ENCODE measurements at regions not wholly inside any gene's neighbourhood (a gene's known extent, or its start where the extent isn't known, plus 50 kb on each side); places are given as distances from the start of the nearest gene placed in this dataset.

GRCh38 chr5:153099328-153099727 is 391.1 kb upstream of the GRIA1 start:
- DNase-seq (ENCODE audit: low read depth in 2 of 2) = no peak

- DNase-seq (ENCODE audit: low read depth in 2 of 2) = no peak
These were observed 389.0 kb upstream of the GRIA1 start for GRCh38 chr5:153101235-153102180.

GRCh38 chr5:153116916-153117315 is 373.6 kb upstream of the GRIA1 start:
- DNase-seq (ENCODE audit: low read depth in 2 of 2) = no peak

DNA sequence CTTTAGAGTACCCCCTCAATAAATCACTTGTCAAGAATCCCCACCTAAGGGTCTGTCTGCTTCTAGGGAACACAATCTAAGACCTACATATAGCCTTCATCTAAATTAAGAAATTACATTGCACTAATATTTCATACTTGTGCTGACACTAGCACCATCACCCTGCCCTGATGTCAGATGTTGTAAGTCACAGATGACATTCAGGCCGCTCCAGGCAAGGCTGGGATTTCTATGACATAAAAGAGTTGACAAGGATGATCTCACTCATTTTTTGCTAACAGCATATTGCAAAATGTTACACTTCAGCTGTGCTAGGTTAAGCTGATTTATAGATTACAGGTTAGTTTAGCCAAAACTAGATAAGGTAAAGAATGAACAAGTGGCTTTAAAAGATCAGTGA is 372.5 kb upstream of the GRIA1 start:
- DNase-seq (ENCODE audit: low read depth in 2 of 2) = no peak

DNA sequence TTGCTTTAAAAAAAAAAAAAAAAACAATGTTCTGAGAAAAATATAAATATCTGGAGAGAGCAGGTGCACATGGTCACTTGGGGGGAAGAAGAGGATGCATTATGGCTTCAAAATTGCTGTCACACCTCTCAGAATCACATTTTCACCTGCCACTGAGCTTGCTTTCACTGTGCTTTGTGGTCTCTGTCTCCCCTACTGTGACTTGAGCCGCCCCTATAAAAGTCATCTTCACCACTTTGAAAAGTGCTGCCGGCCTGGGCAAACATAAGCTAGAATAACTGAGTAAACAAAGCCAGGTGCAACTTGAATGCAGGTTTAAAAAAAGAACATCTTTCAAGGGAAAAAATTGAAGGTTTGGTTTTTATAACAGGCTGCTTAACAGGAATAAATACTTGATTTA is 368.1 kb upstream of the GRIA1 start:
- DNase-seq (ENCODE audit: low read depth in 2 of 2) = no peak

DNA sequence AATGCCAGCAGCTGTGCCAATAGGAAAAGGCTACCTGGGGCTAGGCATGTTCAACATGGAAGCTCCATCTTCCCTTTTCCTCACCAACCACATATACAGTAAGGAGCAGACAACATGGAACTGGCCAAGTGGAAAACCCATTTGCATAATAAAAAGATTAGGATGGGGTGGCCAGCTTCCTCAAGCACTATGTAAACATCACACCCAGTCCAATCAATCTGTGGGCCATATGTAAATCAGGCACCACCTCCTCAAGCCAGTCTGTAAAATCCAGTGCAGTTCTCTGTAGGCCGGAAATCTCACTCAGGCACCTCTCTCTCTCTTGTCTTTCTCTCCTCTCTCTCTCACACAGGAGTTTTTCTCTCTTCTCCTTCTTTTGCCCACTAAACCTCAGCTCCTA is 360.2 kb upstream of the GRIA1 start:
- no peak for DNase-seq (ENCODE audit: low read depth in 2 of 2)

- DNase-seq (ENCODE audit: low read depth in 2 of 2) = peak; percentile 0 to 2
These were observed 355.1 kb upstream of the GRIA1 start for GRCh38 chr5:153135411-153135810.

GRCh38 chr5:153136910-153137614 is 353.4 kb upstream of the GRIA1 start:
- no peak for DNase-seq (ENCODE audit: low read depth in 2 of 2)

DNA sequence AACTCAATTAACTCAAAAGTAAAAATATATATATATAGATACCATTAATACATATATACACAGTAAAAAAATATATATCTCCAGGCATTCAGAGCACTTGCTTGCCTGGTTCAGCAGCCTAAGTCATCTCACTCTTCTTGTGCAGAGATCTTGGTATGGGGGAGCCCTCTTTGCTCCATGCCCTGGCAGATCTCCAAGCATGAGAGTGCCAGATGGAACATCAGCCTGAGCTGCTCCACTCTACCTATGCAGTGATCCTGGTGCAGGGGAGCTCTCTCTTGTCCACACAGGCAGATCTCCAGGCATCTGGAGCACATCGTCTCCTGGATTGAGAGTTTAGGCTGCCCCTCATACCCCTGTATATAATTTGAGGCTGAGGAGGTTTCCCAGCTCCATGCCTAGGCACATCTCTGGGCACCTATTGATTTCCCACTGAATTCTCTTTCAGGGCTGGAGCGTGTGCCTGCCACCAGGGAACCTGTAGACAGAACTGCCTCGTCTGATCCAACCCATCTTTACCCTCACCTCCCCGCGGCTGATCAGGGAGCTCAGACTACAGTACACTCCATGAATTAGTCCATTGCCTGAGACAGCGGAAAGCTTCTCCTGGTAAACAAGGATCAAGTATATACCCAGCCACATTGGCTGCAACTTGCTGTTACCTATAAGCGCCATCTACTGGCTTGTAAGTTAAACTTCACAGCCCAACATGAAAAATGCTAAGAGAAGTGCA is 342.4 kb upstream of the GRIA1 start:
- peak; percentile 14 to 52 for DNase-seq (ENCODE audit: low read depth in 2 of 2)

DNA sequence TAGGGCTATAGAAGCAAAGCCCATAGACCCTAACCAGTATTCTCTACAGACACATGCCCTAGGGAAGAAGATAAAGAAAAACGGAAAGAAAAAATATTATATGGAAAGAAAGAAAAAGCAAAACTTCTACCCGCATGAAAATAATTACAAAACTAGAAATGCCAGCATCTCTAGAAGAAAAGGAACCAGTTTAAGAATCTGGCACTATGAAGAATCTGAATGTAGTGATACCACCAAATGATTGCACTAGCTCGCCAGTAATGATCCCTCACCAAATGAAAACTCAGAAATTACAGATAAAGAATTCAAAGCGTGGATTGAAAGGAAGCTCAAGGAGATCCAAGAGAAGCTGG is 341.9 kb upstream of the GRIA1 start:
- no peak for DNase-seq (ENCODE audit: low read depth in 2 of 2)

GRCh38 chr5:153151558-153151957 is 338.9 kb upstream of the GRIA1 start:
- no peak for DNase-seq (ENCODE audit: low read depth in 2 of 2)

GRCh38 chr5:153153086-153153485 is 337.4 kb upstream of the GRIA1 start:
- DNase-seq (ENCODE audit: low read depth in 2 of 2) = peak in 1 of 2 donors; percentile 55

GRCh38 chr5:153157156-153157555 is 333.3 kb upstream of the GRIA1 start:
- DNase-seq (ENCODE audit: low read depth in 2 of 2) = peak in 1 of 2 donors; percentile 11

DNA sequence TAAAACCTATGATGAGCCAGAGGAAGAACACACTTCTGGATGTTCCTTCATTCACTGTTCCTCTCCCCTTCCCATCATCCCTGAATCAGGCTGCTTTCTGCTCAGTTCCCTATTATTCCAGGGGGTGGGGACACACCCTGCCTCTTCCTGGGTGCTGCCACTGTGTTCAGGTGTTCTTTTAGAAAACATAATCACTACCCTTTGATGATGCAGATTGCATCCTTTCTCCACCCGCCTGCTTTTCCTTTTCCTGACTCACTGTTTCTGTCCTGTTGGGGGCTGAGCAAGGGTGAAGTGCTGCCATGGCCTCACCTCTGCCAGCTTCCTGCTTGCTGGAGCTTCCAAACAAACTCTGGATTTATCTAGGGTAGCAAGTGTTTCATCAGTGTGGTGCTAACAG is 331.9 kb upstream of the GRIA1 start:
- DNase-seq (ENCODE audit: low read depth in 2 of 2) = peak in 1 of 2 donors; percentile 3

DNA sequence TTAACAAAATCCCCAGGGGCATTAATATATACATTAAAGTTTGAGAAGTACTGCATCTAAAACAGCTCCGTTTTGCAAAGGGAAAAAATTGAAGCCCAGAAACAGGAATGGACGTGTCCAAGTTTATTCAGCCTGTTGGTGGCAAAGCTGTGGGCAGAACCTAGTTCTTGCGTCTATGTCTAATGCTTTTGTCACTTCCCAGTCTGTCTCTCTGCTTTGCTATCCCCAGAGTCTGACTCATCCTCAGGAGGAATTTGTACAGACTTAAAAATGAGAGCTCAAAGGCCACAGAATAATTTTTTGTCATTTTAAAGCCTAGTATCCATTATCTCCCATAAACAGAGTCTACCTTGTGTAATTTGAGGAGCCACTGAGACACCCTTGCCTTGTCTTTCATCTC is 330.9 kb upstream of the GRIA1 start:
- peak in 1 of 2 donors; percentile 51 for DNase-seq (ENCODE audit: low read depth in 2 of 2)

DNA sequence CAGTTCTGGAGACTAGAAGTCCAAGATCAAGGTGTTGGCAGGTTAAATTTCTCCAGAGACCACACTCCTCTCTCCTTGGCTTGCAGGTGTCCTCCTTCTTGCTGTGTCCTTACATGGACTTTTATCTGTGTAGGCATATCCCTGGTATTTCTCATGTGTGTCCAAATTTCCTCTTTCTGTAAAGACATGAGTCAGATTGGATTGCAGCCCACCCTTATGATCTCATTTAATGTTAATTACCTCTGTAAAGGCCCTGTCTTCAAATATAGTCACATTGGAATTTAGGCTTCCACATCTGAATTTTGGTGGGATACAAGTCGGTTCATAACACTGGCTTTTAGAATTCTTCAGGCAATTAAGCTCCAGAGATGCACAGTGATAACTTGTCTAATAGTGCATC is 322.2 kb upstream of the GRIA1 start:
- no peak for DNase-seq (ENCODE audit: low read depth in 2 of 2)

DNA sequence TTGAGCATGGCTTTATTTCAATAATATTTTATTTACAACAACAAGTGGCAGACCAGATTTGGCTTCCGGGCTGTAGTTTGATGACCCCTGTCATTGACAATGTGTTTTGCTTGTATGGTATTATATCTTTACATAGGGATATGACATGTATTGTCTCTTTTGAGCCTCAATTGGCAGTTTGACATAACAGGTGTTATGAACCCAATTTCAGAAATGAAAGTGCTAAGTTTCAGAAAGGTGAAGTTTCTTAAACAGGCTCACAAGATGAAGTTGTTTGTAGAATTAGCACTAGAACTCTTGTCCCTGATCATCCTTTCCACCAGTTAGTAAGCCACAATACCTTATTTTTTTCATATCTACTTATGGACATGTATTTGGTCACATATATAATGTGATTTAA is 303.0 kb upstream of the GRIA1 start:
- no peak for DNase-seq (ENCODE audit: low read depth in 2 of 2)

GRCh38 chr5:153206361-153206760 is 284.1 kb upstream of the GRIA1 start:
- no peak for DNase-seq (ENCODE audit: low read depth in 2 of 2)

DNA sequence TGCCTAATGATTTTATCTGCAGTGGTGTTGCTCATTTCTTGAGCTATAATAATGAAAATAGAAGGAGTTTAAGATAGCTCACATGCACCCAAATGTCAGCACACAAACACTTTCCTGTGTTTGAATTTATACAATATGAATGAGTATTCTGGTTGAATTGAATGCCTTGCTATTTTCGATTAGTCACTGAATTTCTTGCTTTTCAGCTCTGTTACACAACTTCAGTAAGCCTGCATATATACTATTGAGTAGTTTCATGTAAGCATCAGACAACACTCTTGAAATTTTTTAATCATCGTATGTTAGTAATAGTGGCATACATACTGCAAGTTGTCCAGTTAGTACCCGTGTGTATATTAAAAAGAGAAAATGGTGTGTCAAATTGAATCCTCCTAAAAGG is 281.5 kb upstream of the GRIA1 start:
- no peak for DNase-seq (ENCODE audit: low read depth in 2 of 2)

GRCh38 chr5:153209687-153210086 is 280.8 kb upstream of the GRIA1 start:
- DNase-seq (ENCODE audit: low read depth in 2 of 2) = no peak

GRCh38 chr5:153211076-153211475 is 279.4 kb upstream of the GRIA1 start:
- DNase-seq (ENCODE audit: low read depth in 2 of 2) = no peak

- peak in 1 of 2 donors; percentile 56 for DNase-seq (ENCODE audit: low read depth in 2 of 2)
These were observed 278.0 kb upstream of the GRIA1 start for GRCh38 chr5:153212471-153212870.

All from lung microvascular endothelial cell (primary cell).